Choroid plexus epithelial cell (primary cell): ENCODE measurements at regions not wholly inside any gene's neighbourhood (a gene's known extent, or its start where the extent isn't known, plus 50 kb on each side); places are given as distances from the start of the nearest gene placed in this dataset.

Source experiments
- DNase-seq: peaks from one replicate; pipeline ENCODE4 v3.0.0-alpha.2; 2010; ENCODE audit warnings: low read depth
- H3K4me3 ChIP-seq: 2 replicates; pipeline ENCODE4 v1.5.1; 2011; ENCODE audit warnings: low read depth, mild to moderate bottlenecking, control low read depth, low read length, moderate library complexity
- CTCF ChIP-seq: conservative IDR thresholded peaks from 2 replicates; pipeline ENCODE4 v1.5.1; 2011; ENCODE audit warnings: low read depth, mild to moderate bottlenecking, control low read depth, inconsistent platforms, low read length, moderate library complexity

GRCh38 chr3:109825971-109826810 is 488.8 kb upstream of the DPPA4 start:
- H3K4me3 ChIP-seq: no peak overlapping the region
- no peak for DNase-seq
- TF ChIP-seq CTCF: no peak

- DNase-seq: no peak
- TF ChIP-seq CTCF: no peak
- no peak overlapping the region for H3K4me3 ChIP-seq
Observed at GRCh38 chr3:109831403-109831802, 494.1 kb upstream of the DPPA4 start.

- TF ChIP-seq CTCF: no peak
- DNase-seq: no peak
- H3K4me3 ChIP-seq: no peak overlapping the region
Observed at GRCh38 chr3:109835958-109836357, 498.6 kb upstream of the DPPA4 start.

GRCh38 chr3:109851854-109852253 is 514.5 kb upstream of the DPPA4 start:
- no peak for DNase-seq
- H3K4me3 ChIP-seq: no peak overlapping the region
- no peak for TF ChIP-seq CTCF

GRCh38 chr3:109852283-109852682 is 514.9 kb upstream of the DPPA4 start:
- no peak for TF ChIP-seq CTCF
- no peak for DNase-seq
- no peak overlapping the region for H3K4me3 ChIP-seq

- no peak for TF ChIP-seq CTCF
- no peak for DNase-seq
Observed at GRCh38 chr3:109853077-109853731, 515.9 kb upstream of the DPPA4 start.

More at GRCh38 chr3:109853077-109853731, 515.9 kb upstream of the DPPA4 start:
- H3K4me3 ChIP-seq: no peak overlapping the region
